PC-3 (cell line): ENCODE measurements at regions not wholly inside any gene's neighbourhood (a gene's known extent, or its start where the extent isn't known, plus 50 kb on each side); places are given as distances from the start of the nearest gene placed in this dataset.
"Not testable (repeated sequence)": the region's sequence is repeated elsewhere in the genome, so short reads cannot be mapped to it uniquely, and the experiment has no call there.

Experiments
- CTCF ChIP-seq: fragments of 300-600 bp; sonication (generic); conservative IDR thresholded peaks from 2 replicates; pipeline ENCODE4 v1.5.1; 2017; ENCODE audit warnings: antibody characterized with exemption, low read depth, mild to moderate bottlenecking, low read length
- EZH2 ChIP-seq: fragments of 300-600 bp; sonication (generic); IDR thresholded peaks from one replicate; pipeline ENCODE4 v1.6.1; 2017; ENCODE audit warnings: antibody characterized with exemption, mild to moderate bottlenecking, low read length; ENCODE audit not compliant: unreplicated experiment

GRCh38 chr4:118424062-118424461 lies 71.3 kb upstream of the PRSS12 start:
- TF ChIP-seq CTCF = peak; percentile 35; the same call in 1 of the 2 replicates
- TF ChIP-seq EZH2 = not testable (repeated sequence)
